Activated naive CD8-positive, alpha-beta T cell treated with anti-CD3 and anti-CD28 coated beads, Interleukin-2, amount 50 U/mL, for 16 hours (primary cell): ENCODE measurements at regions not wholly inside any gene's neighbourhood (a gene's known extent, or its start where the extent isn't known, plus 50 kb on each side); places are given as distances from the start of the nearest gene placed in this dataset.

Experiments used
- DNase-seq: peaks from one replicate; pipeline ENCODE4 v3.0.0-alpha.2; 2020; ENCODE audit warnings: low read depth, low spot score

DNA sequence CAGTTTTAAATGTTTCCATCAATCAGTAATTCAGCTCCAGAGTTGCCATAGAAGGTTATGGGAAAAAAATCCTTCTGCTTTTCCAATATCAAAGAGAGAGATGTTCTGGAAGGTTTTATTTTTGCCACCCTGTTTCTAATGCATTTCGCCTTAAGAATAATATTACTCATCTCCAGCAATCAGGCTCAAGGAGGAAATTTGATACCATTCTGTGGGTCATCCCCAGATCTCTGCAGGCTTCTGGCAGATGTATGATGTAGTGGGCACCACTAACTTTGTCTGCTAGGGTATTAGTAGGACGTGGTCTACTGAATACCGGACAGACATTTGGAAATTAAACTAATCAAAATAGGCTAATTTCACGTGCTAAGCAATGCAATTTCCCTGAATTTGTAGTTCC, 645.4 kb upstream of the TENM3 start:
- DNase-seq = no peak

DNA sequence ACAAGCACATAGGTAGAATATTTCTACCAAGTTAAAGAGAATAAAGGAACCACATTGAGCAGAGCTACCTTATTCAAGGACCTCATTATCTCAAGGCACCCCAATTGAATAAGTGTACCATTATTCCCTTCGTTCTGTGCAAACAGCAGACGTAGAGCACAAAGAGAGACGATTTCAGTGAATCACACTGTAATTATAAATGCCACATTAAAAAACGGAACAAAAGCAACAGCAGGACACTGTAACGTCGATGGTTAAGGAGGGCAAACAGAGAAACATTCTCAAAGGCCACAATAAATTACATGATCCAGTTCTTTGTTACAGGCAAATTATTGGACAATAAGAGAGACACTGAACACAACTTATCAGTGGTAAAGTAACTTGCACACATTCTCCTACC, 644.1 kb upstream of the TENM3 start:
- DNase-seq = no peak

DNA sequence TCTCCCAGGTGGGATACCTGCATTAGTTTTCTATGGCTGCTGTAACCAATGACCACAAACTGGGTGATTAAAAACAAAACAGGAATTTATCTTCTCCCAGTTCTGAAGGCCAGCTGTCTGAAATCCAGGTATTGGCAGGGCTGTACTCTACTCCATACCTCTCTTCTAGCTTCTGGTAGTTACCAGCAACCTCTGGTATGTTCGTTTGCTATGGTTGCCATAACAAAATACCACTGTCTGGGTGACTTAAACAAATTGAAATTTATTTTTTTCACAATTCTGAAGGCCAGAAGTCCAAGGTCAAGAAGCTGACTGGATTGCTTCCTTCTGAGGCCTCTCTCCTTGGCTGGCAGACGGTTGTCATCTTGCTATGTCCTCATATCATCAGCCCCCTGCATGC, 642.1 kb upstream of the TENM3 start:
- DNase-seq = no peak

DNA sequence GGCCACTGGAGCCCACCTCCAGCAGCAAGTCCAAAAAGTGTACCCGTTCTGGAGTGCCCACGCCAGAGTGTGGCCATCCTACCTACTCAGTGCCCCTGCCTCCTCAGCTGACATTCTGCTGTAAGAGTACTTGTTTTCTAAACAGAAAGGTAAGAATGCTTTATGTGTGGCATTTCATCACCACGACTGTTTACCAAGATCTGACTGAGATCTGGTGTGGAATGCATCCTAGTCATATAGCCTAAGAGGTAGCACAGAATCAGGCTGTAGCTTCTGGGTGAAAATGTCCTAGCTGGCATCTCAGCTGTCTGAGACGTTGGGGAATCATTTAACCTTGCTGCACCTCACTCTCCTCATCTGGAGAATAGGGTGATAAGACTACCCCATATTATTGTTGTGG, 638.7 kb upstream of the TENM3 start:
- no peak for DNase-seq

DNA sequence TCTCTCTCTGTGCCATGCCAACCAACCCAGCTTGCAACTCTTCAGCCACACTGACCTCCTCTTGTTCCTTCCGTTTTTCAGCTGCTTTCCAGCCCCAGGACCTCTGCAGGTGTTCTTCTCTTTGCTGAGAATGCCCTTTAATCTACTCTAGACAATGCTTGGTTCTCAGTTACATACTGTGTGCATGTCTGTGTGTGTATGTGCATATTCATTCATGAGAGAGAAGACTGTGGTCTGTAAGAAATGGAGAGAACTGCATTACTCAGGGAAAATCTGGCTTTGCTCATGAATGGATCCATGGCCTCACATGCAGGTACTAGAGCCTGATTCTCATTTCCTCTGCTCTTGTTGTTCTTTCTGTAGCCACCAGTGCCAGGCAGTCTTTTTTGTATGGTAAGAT, 636.9 kb upstream of the TENM3 start:
- DNase-seq = no peak

DNA sequence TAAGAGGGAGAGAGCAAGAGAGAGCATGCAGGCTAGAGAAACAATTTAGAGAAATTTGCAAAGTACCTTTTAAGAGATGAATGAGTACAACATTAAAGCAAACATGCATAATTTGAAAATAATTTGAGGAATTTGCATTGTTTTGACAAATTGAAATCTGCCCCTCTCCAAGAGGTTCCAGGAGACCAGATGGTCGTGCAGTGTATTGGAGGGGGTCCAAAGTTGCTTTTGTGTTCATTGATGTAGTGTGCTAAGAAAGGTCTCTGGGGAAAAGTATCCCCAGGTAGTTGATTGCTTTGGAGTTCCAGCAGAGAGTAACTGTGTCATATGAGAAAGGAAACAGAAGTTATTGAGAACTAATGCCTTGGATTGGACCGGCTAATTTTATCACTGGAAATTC, 635.0 kb upstream of the TENM3 start:
- no peak for DNase-seq

DNA sequence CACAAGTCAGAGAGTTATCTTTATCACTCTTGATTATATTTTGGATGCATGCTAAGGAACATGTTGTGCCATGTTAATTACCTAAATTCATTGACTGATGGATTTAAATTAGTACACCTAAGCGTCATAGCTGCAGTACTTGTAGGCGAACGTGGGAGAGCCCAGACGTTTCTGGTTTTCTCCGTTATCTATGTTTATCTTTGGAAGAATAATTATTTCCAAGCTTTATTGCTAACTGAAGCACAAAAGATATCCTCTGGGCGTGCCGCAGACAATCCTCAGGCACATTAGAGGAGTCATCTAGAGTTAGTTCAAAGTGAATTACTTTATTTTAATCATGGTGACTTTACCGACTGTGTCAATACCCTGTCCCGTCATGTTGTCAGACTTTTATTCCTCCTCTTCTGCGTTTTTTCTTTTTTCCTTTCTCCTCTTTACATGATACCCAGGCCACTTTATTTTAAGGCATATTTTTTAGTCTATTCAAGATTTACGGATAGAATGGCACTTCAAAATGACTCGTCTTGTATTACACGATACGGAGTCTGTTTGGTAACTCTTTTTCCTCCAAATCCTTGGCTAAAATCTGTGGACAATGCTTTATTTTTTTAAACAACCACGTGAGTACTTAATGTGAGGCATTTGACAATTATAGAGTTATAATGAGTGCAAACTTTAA, 632.0 kb upstream of the TENM3 start:
- no peak for DNase-seq

DNA sequence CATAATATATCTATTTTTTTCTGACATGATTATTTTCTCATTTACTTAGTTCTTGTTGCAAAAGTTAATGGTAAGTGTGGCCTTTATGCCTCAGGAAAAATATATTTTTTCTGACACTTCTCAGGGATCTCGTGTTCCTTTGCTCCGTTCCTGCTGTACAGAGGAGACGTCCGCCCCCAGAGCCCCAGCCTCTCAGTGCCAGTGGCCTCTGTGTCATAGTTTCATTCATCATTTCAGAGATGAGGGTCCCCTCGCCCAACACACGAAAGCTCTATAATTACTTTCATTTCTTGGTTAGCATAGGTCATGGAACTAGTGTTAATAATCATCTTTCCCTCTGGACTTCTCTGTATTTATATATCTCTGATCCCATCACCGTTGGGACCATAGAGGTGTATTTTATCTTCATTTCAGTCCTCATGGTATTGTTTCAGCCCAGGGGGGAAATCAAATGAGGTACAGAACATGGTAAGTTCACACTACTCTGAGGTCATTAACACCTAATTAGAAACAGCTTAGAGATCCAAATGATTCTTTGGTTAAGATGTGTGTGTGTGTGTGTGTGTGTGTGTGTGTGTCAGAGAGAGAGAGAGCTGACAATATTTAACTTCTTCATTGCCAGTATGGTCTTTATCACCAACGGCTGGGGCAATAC, 631.1 kb upstream of the TENM3 start:
- DNase-seq = no peak

DNA sequence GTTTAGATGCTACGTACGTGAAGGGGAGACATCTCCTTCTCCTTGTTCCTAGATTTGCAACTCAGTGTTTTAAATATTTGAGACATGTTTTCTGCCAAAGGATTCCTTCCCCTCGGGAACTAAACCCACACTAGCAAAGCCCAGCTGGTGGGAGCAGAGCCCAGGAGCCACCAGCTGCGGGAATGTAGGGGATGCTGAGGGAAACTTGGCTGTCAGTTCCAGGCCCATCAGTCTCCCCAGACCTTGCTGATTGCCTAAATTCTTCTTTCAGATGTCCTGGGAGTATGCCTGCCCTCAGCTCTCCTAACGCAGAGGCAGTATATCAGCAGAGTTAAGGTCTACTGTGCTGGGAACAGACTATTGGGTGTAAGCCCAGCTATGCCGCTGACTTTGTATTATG, 630.0 kb upstream of the TENM3 start:
- DNase-seq = no peak

DNA sequence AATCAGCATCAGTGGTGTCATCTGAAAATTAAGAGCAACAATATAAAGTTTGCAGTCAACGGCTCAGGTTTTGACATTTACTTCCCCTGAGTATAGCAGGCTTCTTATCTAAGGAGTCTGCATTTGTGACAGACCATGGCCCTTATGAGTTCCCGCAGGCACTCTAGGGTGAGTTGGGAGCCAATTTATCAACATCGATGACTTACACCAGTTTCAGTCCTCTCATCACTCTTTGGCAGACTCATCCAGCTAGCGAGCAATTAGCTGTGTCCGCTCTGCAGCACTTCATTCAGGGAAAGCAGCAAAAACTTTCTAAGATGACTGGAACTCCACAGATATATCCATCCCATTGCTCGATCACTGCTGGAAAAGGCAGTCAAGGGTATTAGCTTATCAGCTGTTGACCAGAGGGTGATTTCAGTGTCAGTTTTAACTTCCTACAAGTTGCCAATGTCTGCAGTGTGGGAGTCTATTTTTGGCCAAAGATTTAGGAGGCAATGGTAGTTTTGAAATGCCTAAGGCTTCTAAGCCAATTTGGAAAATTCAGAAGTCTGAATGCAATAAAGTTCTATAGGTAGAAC, 625.1 kb upstream of the TENM3 start:
- DNase-seq = no peak

DNA sequence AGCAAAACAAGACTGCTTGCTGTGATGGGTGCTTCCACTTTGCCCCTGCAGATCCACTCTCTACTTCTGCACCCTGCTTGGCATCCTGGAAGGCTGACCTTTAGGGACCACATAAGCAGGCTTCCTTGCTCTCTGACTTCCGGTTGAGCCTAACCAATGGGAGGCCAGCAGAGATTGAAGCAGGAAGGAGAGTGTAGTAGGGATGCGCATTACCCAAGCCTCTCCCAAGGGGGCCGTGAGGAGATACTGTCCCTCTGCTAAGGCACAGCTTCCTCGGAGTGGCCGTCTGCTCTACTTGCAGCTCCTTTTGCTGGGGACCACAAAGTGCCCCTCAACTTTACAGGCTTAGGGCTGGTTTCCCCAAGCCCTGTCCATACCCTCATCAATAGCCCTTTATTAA, 624.3 kb upstream of the TENM3 start:
- no peak for DNase-seq

DNA sequence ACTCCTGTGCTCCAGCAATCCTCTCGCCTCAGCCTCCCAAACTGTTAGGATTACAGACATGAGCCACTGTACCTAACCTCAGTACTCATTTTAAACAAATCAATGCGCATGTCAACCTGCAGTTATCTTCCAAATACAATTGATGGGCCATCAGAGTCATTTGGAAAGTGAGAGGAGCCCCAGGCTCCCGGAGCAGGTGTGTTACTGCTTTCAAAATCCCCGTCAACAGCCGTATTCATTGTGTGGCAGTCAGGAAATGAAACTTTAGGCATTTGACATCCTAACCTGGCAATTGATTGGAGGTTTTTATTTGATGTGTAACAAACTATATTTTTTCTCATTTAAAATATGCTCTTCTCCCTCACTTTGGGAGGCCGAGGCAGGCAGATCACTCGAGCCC, 623.6 kb upstream of the TENM3 start:
- DNase-seq = no peak

DNA sequence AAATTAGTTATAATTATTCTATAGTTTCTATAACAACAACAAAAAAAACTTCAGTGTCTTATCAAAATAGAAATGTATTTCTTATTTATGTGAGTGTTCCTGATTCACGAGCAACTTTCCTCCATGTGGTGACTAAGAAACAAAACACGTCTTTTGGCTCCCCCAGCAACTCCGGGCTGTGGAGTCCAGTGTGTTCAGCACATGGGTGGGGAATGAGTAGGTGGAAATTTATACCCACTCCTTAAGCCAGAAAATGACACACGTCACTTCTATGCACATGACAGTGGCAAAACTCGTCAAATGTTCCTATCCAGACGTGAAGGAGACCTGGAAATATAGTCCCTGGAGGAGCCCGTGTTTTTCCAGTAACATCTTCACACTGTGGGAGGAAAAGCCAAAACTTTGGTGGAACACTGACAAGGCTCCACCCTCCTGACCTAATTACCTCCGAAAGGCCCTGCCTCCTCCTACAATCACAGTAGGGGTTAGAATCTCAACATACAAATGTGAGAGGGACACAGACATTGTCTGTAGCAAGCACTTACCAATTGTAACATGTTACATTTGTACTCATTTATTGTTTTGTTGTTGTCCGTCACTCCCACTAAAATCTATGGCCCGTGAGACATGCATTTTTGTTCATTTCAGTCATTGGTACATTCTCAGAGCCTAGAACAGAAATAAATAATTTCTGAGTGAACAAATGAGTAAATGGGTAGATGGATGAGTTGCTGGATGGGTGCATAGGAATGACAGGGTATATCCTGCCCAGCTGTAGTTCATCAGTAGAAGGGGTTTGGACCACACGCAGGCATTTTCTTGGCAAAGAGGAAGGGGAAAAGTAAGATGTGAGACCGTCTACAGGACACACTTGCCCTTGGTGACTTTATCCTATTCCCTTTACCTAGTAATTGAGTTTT, 605.8 kb upstream of the TENM3 start:
- no peak for DNase-seq

DNA sequence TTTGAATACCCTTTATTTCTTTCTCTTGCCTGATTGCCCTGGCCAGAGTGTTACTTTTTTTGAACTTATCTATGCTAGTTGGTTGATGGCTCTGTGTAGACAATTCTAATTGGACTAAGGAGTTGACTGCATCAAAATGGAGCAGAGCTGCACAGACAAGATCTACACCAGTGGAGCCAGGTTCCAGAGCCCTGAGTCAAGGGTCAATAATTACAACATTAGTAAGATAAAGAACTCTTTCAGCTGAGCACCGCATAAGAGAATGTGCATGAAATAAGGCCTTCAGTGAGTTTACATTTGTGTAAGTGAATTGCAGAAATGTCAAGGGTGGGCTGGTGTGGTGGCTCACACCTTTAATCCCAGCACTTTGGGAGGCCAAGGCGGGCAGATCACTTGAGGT, 599.7 kb upstream of the TENM3 start:
- no peak for DNase-seq

DNA sequence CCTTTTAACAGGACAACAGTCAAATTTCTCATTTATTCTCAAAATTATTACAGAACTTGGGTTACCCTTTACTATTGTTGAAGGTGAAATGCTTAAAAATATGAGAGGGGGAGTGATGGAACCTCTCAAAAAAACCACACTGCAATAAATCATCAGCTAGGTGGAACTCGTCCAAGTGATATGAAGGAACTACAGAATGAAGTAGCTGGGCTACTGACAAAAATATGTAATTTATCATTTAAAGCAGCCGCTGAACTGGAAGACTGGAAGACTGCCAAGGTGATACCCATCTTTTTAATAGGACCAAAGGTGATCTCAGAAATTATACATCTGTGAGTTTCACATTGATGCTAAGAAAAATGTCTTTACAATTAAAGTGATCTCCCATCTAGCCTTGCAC, 597.7 kb upstream of the TENM3 start:
- no peak for DNase-seq

DNA sequence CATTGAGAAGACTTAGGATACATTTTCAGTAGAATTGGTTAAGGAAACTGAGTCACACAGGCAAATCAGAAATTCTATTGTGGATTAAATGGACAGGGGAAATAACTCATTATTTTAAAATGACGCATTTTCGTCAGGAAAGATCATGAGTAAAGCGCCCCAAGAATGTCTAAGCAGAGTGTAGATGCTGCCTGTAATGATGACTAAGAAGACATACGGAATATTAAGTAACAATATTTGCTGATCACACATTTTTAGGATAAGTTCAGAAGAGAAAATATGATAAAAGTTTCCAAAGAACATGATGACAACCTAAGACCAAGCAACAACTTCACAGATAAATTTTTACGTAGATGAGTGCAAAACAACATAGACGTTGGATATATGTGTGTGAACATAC, 596.3 kb upstream of the TENM3 start:
- DNase-seq = no peak

DNA sequence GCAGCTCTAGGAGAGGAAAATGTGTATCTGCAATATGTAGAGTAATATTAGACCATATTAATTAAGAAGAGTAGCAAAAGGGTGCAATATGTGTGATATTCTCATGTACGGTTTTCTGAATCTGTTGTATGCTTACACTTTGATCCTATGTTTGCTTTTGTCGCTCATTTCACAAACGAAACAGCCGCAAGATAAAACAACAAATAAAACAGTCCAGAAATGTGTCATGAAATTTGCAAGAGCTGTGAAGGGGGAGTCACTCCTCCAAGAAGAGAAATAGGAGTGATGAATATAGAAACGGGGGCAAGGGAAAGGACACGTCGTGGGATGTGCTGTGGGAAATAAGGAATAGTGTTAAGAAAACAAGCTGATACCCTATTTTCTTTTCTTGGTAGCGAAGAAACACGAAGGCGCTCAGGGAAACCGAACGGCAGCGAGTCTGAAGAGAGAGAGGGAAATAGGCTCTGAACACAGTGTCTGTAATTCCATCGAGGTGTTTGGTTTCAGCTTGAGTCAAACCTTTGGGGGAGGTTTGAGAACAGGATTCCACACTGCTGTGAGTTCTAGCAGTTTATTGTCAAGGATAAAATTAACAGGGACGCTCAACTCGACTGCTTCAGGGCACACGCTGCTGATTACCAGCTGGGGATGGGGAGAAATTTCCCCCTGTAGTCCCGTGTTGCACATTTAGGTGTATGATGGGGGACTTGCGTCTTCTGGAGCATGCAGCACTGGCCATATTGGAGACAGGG, 595.6 kb upstream of the TENM3 start:
- DNase-seq = no peak

DNA sequence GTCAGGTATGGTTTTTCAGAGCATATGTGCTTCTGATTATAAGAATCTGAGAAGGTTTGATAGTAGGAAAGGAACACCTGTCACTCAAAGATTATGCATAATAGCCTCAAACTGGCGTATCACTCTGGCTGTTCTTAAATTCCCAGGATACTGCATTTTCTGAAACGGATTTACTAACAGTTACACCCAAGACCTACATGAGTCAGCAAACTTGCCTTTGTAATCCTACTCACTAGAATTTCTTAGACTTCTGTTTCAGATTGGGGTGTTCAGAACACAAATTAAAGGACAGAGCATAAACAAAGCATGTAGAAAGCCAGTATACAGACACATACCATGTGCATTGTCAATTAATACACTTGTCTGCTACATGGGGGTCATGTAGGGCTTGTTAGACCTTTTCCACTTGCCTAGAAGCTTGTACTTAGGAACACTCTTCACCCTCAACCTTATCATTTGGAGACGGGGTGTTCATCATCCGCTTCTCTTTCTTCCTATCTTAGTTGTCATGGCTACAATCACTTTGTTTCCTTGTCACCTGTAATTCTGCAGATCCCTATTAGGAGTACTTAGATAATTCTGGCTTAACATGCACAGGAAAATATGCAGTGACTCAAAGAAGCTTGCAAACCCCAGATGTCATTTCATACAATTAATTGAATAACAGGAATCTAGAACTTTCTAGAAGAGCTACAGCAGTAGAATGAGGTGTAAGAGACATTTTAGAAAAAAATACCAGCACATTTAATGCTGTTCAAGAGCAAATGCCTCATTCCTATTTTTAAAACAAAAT, 593.0 kb upstream of the TENM3 start:
- DNase-seq = no peak

DNA sequence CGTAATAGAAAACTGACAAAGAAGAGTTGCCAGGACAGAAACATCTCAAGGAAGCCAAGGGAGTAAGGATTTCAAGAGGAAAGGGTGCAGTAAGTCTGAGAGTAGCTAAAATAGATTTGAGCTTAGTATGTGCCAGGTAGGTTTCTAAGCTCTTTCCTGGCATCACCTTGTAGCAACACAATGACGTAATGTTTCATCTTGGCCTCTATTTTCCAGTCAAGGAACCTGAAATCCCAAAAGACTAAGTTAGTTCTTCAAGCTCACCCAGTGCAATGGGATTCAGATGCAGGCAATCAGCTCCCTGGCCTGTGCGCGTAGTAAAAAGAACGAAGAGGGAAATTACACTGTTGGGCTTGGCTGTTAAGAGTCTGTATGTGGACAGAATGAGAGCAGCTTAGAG, 586.5 kb upstream of the TENM3 start:
- no peak for DNase-seq

DNA sequence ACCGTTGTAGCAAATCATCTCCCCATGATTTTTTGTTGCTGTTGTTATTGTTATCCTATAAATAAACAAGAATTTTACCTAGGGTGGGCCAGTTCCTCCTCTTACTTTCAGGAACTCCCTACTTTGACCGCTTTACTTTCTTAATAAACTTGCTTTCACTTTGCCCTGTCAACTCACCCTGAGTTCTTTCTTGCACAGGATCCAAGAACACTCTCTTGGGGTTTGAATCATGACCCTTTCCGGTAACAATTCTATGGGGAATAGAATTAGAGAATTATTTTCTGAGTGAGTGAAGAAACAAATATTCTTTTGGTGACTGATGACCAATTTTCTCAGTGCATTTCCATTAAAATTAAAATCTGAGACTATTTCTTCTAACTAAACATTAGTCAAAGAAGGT, 584.0 kb upstream of the TENM3 start:
- no peak for DNase-seq

DNA sequence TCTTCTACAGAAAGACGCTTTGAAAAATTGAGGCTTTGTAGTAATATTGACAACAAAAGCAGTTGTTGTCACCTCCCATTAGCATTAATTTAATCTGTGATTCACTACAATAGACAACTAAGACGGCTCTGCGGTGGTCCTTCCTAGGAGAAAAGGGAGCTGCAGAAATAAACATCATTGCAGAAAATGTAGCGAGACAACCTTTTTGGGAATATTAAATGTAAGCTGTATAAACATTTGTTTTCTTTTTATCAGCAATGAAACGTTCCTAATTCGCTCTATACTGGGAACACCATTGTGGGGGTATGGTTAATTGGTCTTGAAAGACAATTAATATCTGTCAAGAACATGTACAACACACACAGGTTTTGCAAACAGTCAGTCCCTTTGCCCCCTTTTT, 583.3 kb upstream of the TENM3 start:
- DNase-seq = no peak
